ENCODE measurements at regions not wholly inside any gene's neighbourhood (a gene's known extent, or its start where the extent isn't known, plus 50 kb on each side); places are given as distances from the start of the nearest gene placed in this dataset.

DNA sequence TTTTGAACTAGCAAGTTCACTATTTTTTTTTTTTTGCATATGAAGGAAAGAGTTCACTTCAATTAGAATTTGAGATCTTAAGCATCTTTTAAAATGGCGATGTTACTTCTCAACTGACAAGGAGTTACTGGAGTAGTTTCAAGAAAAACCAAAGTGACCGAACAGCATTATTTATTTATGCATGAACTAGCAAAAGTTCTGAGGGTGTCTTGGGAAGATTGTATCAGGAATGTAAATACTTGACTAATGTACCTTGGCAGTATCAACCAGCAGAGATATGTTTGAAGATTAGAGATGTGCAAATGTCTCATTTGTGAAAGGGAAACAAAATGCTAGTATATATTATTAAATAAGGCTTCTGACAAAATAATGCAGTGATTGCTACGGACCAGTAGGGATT is 203.9 kb downstream of the KBTBD8 start:
- Histone ChIP-seq H3K27ac (ENCODE audit: extremely low read depth, low read depth, low read length) (no peak overlapping the region), H2AFZ (ENCODE audit: low read depth, low read length) (no peak overlapping the region), H3K9ac (ENCODE audit: insufficient read depth in 1 of 2, low read depth in 2 of 2, low read length in 2 of 2) (no peak overlapping the region), H3K4me1 (replicated peaks in 1 of 2; ENCODE audit: control insufficient read depth in 2 of 2, insufficient read depth in 2 of 2, low read length in 2 of 2) (no peaks in the 10 kb centered on the region), H3K9me3 (replicated peaks; ENCODE audit: control insufficient read depth, insufficient read depth, low read depth, low read length) (no peaks in the 10 kb centered on the region), H3K4me3 (no peak overlapping the region), H4K20me1 (replicated peaks; ENCODE audit: control insufficient read depth, insufficient read depth, low read length) (no peaks in the 10 kb centered on the region), H3K9me1 (ENCODE audit: control insufficient read depth, insufficient read depth, low read length) (no peaks in the 10 kb centered on the region), H3K36me3 (ENCODE audit: control insufficient read depth, insufficient read depth, low read length) (no peaks in the 10 kb centered on the region), H3K79me2 (ENCODE audit: control insufficient read depth, insufficient read depth, low read length) (no peaks in the 10 kb centered on the region), H3K27me3 (ENCODE audit: control insufficient read depth in 2 of 2, insufficient read depth in 2 of 2, low read length in 2 of 2) (no peaks in the 10 kb centered on the region), H3K4me2 (ENCODE audit: insufficient read depth, low read length) (no peak overlapping the region)
- in situ Hi-C loops (cut with MboI) (no loop called here), intact Hi-C loops (cut with micrococcal nuclease) (no loop called here)
- ChIA-PET CTCF (ENCODE audit: low intra/inter-chr PET ratio) (no interaction called here), POLR2A (no interaction called here)
- TF ChIP-seq SREBF1 (IDR thresholded peaks at IDR 0.05; ENCODE audit: borderline replicate concordance, low read depth, low read length): no peak
- DNase-seq (ENCODE audit: extremely low read depth in 1 of 4, low spot score in 3 of 4): no peak
- no peak for ATAC-seq
- no peak for FAIRE-seq
- BruUV-seq (replicated peaks): no TSS peak
- WGBS (ENCODE audit: insufficient coverage, low coverage, missing lambda C conversion rate): 0% methylated on average over 3 of the region's 3 CpGs

DNA sequence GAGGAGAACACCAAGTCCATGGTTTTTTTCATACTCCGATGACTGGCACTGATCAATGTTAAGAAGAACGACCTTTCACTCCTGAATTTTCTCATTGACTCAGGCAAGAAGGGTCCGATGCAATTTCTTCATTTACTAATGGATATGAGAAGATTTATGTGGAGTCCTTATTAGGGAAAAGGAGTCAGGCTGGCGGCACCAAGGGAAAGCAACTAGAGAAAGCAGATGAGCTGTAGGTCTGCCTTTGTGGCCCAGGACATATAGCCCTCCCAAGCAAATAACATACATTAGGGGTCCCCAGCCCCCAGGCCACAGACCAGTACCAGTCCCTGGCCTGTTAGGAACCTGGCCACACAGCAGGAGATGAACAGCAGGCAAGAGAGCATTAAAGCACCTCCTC is 206.8 kb downstream of the KBTBD8 start:
- no peak overlapping the region for H3K4me2 ChIP-seq (ENCODE audit: insufficient read depth, low read length)
- no peak overlapping the region for H2AFZ ChIP-seq (ENCODE audit: low read depth, low read length)
- no TSS peak for BruUV-seq (replicated peaks)
- no peaks in the 10 kb centered on the region for H3K27me3 ChIP-seq (ENCODE audit: control insufficient read depth in 2 of 2, insufficient read depth in 2 of 2, low read length in 2 of 2)
- FAIRE-seq (no peak), DNase-seq (ENCODE audit: extremely low read depth in 1 of 4, low spot score in 3 of 4) (no peak), ATAC-seq (no peak)
- H3K27ac ChIP-seq (ENCODE audit: extremely low read depth, low read depth, low read length): no peak overlapping the region
- H3K4me1 ChIP-seq (replicated peaks in 1 of 2; ENCODE audit: control insufficient read depth in 2 of 2, insufficient read depth in 2 of 2, low read length in 2 of 2): no peaks in the 10 kb centered on the region
- H3K9ac ChIP-seq (ENCODE audit: insufficient read depth in 1 of 2, low read depth in 2 of 2, low read length in 2 of 2): no peak overlapping the region
- POLR2A ChIA-PET: no interaction called here
- H3K79me2 ChIP-seq (ENCODE audit: control insufficient read depth, insufficient read depth, low read length): no peaks in the 10 kb centered on the region
- H3K36me3 ChIP-seq (ENCODE audit: control insufficient read depth, insufficient read depth, low read length): no peaks in the 10 kb centered on the region
- TF ChIP-seq SETDB1 (IDR thresholded peaks at IDR 0.05; ENCODE audit: low read length): no peak
- in situ Hi-C loops (cut with MboI) (no loop called here), intact Hi-C loops (cut with micrococcal nuclease) (no loop called here)
- no peaks in the 10 kb centered on the region for H4K20me1 ChIP-seq (replicated peaks; ENCODE audit: control insufficient read depth, insufficient read depth, low read length)
- CTCF ChIA-PET (ENCODE audit: low intra/inter-chr PET ratio): no interaction called here
- H3K9me3 ChIP-seq (replicated peaks; ENCODE audit: control insufficient read depth, insufficient read depth, low read depth, low read length): no peaks in the 10 kb centered on the region
- no peak overlapping the region for H3K4me3 ChIP-seq
- 2% methylated on average over 4 of the region's 4 CpGs for WGBS (ENCODE audit: insufficient coverage, low coverage, missing lambda C conversion rate)
- no peaks in the 10 kb centered on the region for H3K9me1 ChIP-seq (ENCODE audit: control insufficient read depth, insufficient read depth, low read length)
